H1 (cell line): ENCODE measurements at regions not wholly inside any gene's neighbourhood (a gene's known extent, or its start where the extent isn't known, plus 50 kb on each side); places are given as distances from the start of the nearest gene placed in this dataset.

Experiments used
- CTCF ChIA-PET: fragments of 300-600 bp; sonication (Branson Sonifier 250); formaldehyde crosslinking; loops from one replicate; lab custom pipeline; 2021; ENCODE audit not compliant: partially characterized antibody; lab: Charles Lee
- POLR2A ChIA-PET: fragments of 300-600 bp; sonication (Branson Sonifier 250); formaldehyde crosslinking; loops from one replicate; lab custom pipeline; 2021; ENCODE audit warnings: inconsistent platforms; ENCODE audit not compliant: partially characterized antibody; lab: Charles Lee
- DNase-seq, 2 experiments: peaks; one replicate each; pipeline versions ENCODE4 v3.0.0 to v3.0.0-alpha.2; 2010 to 2022; ENCODE audit warnings: low spot score in 2 of 2, low read depth in 1 of 2, mixed read lengths in 1 of 2
- FAIRE-seq: peaks from 2 replicates; lab custom pipeline; 2011; peaks lifted over from hg19 to GRCh38; lab: Jason Lieb, UNC
- H2AFZ ChIP-seq: 2 replicates; pipeline ENCODE4 v1.8.1; 2012; ENCODE audit warnings: low read length, inconsistent platforms
- H2AK5ac ChIP-seq: 2 replicates; pipeline ENCODE4 v1.6.1; 2013; ENCODE audit warnings: low read depth, low read length
- H2BK120ac ChIP-seq: replicated peaks from 2 replicates; pipeline ENCODE3; 2013; ENCODE audit warnings: low read depth, low read length, inconsistent platforms
- H2BK12ac ChIP-seq: 2 replicates; pipeline ENCODE4 v1.6.1; 2013; ENCODE audit warnings: low read depth, low read length
- H2BK15ac ChIP-seq: 2 replicates; pipeline ENCODE4 v1.6.1; 2013; ENCODE audit warnings: low read length
- H2BK20ac ChIP-seq: 2 replicates; pipeline ENCODE4 v1.6.1; 2013; ENCODE audit warnings: low read length
- H2BK5ac ChIP-seq: 2 replicates; pipeline ENCODE4 v1.6.1; 2013; ENCODE audit warnings: low read depth, low read length
- H3K14ac ChIP-seq: 2 replicates; pipeline ENCODE4 v1.6.1; 2013; ENCODE audit warnings: inconsistent platforms; ENCODE audit not compliant: insufficient read length
- H3K18ac ChIP-seq: 2 replicates; pipeline ENCODE4 v1.6.1; 2013; ENCODE audit warnings: low read length; ENCODE audit errors: extremely low read depth
- H3K23ac ChIP-seq: 2 replicates; pipeline ENCODE4 v1.6.1; 2013; ENCODE audit warnings: inconsistent platforms; ENCODE audit not compliant: insufficient read length
- H3K23me2 ChIP-seq: 2 replicates; pipeline ENCODE4 v1.6.1; 2013; ENCODE audit warnings: low read depth, low read length
- H3K27ac ChIP-seq: 2 replicates; pipeline ENCODE4 v1.6.1; 2011; ENCODE audit warnings: low read depth, low read length, inconsistent platforms
- H3K27me3 ChIP-seq, 4 experiments: replicated peaks in 1 of 4; 1 replicate in 1 of 4; 2 replicates in 3 of 4; pipeline versions ENCODE4 v1.6.1 to v1.8.1; 2011 to 2013; ENCODE audit warnings: low read length in 3 of 4, mild to moderate bottlenecking in 3 of 4, inconsistent platforms in 2 of 4, mixed read lengths in 2 of 4, moderate library complexity in 1 of 4; ENCODE audit not compliant: control insufficient read depth in 3 of 4, insufficient read depth in 3 of 4; ENCODE audit errors: extremely low read depth in 1 of 4
- H3K36me3 ChIP-seq, 4 experiments: 2 replicates each; pipeline versions ENCODE4 v1.6.1 to v1.8.1; 2011 to 2013; ENCODE audit warnings: mild to moderate bottlenecking in 4 of 4, low read length in 3 of 4, moderate library complexity in 2 of 4, control low read depth in 1 of 4, inconsistent platforms in 1 of 4; ENCODE audit not compliant: insufficient read depth in 4 of 4, control insufficient read depth in 2 of 4
- H3K4ac ChIP-seq: replicated peaks from 2 replicates; pipeline ENCODE3; 2013; ENCODE audit warnings: low read length, low read depth, mixed read lengths, inconsistent platforms; ENCODE audit not compliant: insufficient read length
- H3K4me1 ChIP-seq, 4 experiments: replicated peaks in 1 of 4; 1 replicate in 1 of 4; 2 replicates in 3 of 4; pipeline versions ENCODE4 v1.6.1 to v1.8.1; 2011 to 2013; ENCODE audit warnings: low read length in 3 of 4, inconsistent platforms in 2 of 4, mixed read lengths in 1 of 4; ENCODE audit not compliant: insufficient read depth in 4 of 4, control insufficient read depth in 3 of 4
- H3K4me2 ChIP-seq, 2 experiments: 2 replicates each; pipeline versions ENCODE4 v1.6.1 to v1.8.1; 2011 to 2013; ENCODE audit warnings: low read depth in 2 of 2, low read length in 2 of 2, control low read depth in 1 of 2, inconsistent platforms in 1 of 2, mild to moderate bottlenecking in 1 of 2; ENCODE audit not compliant: insufficient read depth in 1 of 2
- H3K4me3 ChIP-seq, 4 experiments: fragments of 200-600, 300-600 bp in 1 of 4; sonication (generic), shearing (Covaris generic), sonication (Bioruptor Twin) in 1 of 4; 2 replicates each; pipeline versions ENCODE4 v1.5.1 to v1.8.1; 2011 to 2016; ENCODE audit warnings: low read length in 4 of 4, low read depth in 3 of 4, control low read depth in 2 of 4, inconsistent platforms in 2 of 4, mild to moderate bottlenecking in 2 of 4, mixed read lengths in 1 of 4, moderate library complexity in 1 of 4; ENCODE audit not compliant: insufficient read depth in 2 of 4; ENCODE audit errors: extremely low read depth in 1 of 4
- H3K56ac ChIP-seq: replicated peaks from 2 replicates; pipeline ENCODE3; 2013; ENCODE audit warnings: low read depth, mild to moderate bottlenecking, mixed read lengths, low read length, inconsistent platforms; ENCODE audit not compliant: insufficient read length
- H3K79me1 ChIP-seq: 2 replicates; pipeline ENCODE4 v1.6.1; 2013; ENCODE audit warnings: low read depth, low read length, control low read depth
- H3K79me2 ChIP-seq, 2 experiments: 2 replicates each; pipeline versions ENCODE4 v1.6.1 to v1.8.1; 2012 to 2013; ENCODE audit warnings: low read length in 2 of 2, mild to moderate bottlenecking in 2 of 2, inconsistent platforms in 1 of 2; ENCODE audit not compliant: insufficient read depth in 2 of 2, control insufficient read depth in 1 of 2
- H3K9ac ChIP-seq, 4 experiments: replicated peaks in 1 of 4; 1 replicate in 1 of 4; 2 replicates in 3 of 4; pipeline versions ENCODE4 v1.6.1 to v1.8.1; 2011 to 2013; ENCODE audit warnings: low read depth in 3 of 4, low read length in 3 of 4, control low read depth in 2 of 4, mild to moderate bottlenecking in 2 of 4, moderate library complexity in 2 of 4, inconsistent platforms in 1 of 4; ENCODE audit errors: extremely low read depth in 1 of 4
- H3K9me3 ChIP-seq, 2 experiments: 2 replicates each; pipeline versions ENCODE4 v1.6.1 to v1.8.1; 2012 to 2013; ENCODE audit warnings: mild to moderate bottlenecking in 2 of 2, moderate library complexity in 2 of 2, control low read depth in 1 of 2, inconsistent platforms in 1 of 2, low read depth in 1 of 2, low read length in 1 of 2, mixed read lengths in 1 of 2; ENCODE audit not compliant: insufficient read depth in 2 of 2
- H4K20me1 ChIP-seq, 2 experiments: replicated peaks in 1 of 2; 2 replicates each; pipeline versions ENCODE3 to v1.8.1; 2011 to 2013; ENCODE audit warnings: inconsistent platforms in 2 of 2, low read length in 2 of 2, mild to moderate bottlenecking in 1 of 2; ENCODE audit not compliant: insufficient read depth in 2 of 2, control insufficient read depth in 1 of 2
- H4K5ac ChIP-seq: 2 replicates; pipeline ENCODE4 v1.6.1; 2013; ENCODE audit warnings: low read length, low read depth, mixed read lengths, inconsistent platforms; ENCODE audit not compliant: insufficient read length
- H4K8ac ChIP-seq: 2 replicates; pipeline ENCODE4 v1.8.0; 2013; ENCODE audit warnings: mild to moderate bottlenecking, moderate library complexity, low read length, inconsistent platforms; ENCODE audit not compliant: insufficient read depth; ENCODE audit errors: extremely low read depth
- H4K91ac ChIP-seq: replicated peaks from 2 replicates; pipeline ENCODE3; 2013; ENCODE audit warnings: low read length, mixed read lengths, inconsistent platforms; ENCODE audit not compliant: insufficient read length
- EGR1 ChIP-seq: IDR thresholded peaks from 2 replicates; pipeline ENCODE4 v1.6.1; 2011; ENCODE audit warnings: low read depth, low read length, borderline replicate concordance
- PHF8 ChIP-seq: fragments of 200-600 bp; sonication (generic); conservative IDR thresholded peaks from 2 replicates; pipeline ENCODE4 v1.7.1; 2012; ENCODE audit warnings: low read depth, mild to moderate bottlenecking, inconsistent platforms, low read length, moderate library complexity
- WGBS, 2 experiments: shearing (Covaris generic) in 1 of 2; methylation state at CpG; one replicate each; pipeline versions ENCODE4 v1.1.6 to v1.1.7; 2013 to 2015; ENCODE audit warnings: low lambda C conversion rate in 2 of 2, mixed read lengths in 2 of 2, inconsistent platforms in 1 of 2, low coverage in 1 of 2, missing lambda C conversion rate in 1 of 2; ENCODE audit not compliant: insufficient replicate concordance in 2 of 2, insufficient coverage in 1 of 2, insufficient read length in 1 of 2; ENCODE audit errors: extremely low coverage in 1 of 2, missing lambda C conversion rate in 1 of 2; 5-methylcytosine and 5-hydroxymethylcytosine counted together

- peak; percentile 13 for FAIRE-seq
- POLR2A ChIA-PET, result no interaction called here
- H3K27ac ChIP-seq, result no peak overlapping the region
These were observed 172.4 kb upstream of the SOX5 start for GRCh38 chr12:24121911-24122310.

More at GRCh38 chr12:24121911-24122310, 172.4 kb upstream of the SOX5 start:
- H2BK12ac ChIP-seq, result no peak overlapping the region
- H3K18ac ChIP-seq, result no peak overlapping the region
- H3K56ac ChIP-seq, result no peak overlapping the region
- H3K79me1 ChIP-seq, result no peaks in the 10 kb centered on the region
- H3K4me1 ChIP-seq, result no peaks in the 10 kb centered on the region
- H2AFZ ChIP-seq, result no peak overlapping the region
- CTCF ChIA-PET, result interaction anchor here (0.9 kb wide), 1 partner anchor 663 kb away, joined by 3 read pairs; no protein-coding TSS in a partner anchor
- no peak overlapping the region for H4K91ac ChIP-seq
- no peak overlapping the region for H4K8ac ChIP-seq
- H2AK5ac ChIP-seq, result no peak overlapping the region
- no peak overlapping the region for H4K5ac ChIP-seq
- no peak overlapping the region for H3K14ac ChIP-seq
- H3K4me2 ChIP-seq, result no peak overlapping the region
- no peak overlapping the region for H3K4me3 ChIP-seq
- H3K9me3 ChIP-seq, result no peaks in the 10 kb centered on the region
- no peak overlapping the region for H2BK120ac ChIP-seq
- H3K4ac ChIP-seq, result no peak overlapping the region
- no peaks in the 10 kb centered on the region for H3K79me2 ChIP-seq
- H3K23me2 ChIP-seq, result no peaks in the 10 kb centered on the region
- no peaks in the 10 kb centered on the region for H3K27me3 ChIP-seq
- H4K20me1 ChIP-seq, result no peaks in the 10 kb centered on the region
- WGBS, 2 experiments, result 89% methylated on average over 4 of the region's 4 CpGs; no CpG with 5 or more reads in 1 of the 2 experiments
- DNase-seq, result no peak
- no peak overlapping the region for H3K23ac ChIP-seq
- H2BK20ac ChIP-seq, result no peak overlapping the region
- no peak overlapping the region for H2BK5ac ChIP-seq
- TF ChIP-seq EGR1 (no peak), PHF8 (no peak)
- TF ChIP-seq, all 59 proteins: peak for 0
- Histone ChIP-seq H2BK15ac (no peak overlapping the region), H3K36me3 (no peaks in the 10 kb centered on the region), H3K9ac (no peak overlapping the region)
